Tibial artery (tissue), 4 donors: ENCODE measurements at regions not wholly inside any gene's neighbourhood (a gene's known extent, or its start where the extent isn't known, plus 50 kb on each side); places are given as distances from the start of the nearest gene placed in this dataset.

Experiments
- DNase-seq, 2 donors: peaks; one replicate each; pipeline ENCODE4 v3.0.0-alpha.2; 2019
- H3K27ac ChIP-seq, 2 donors: fragments of 200-600 bp; sonication (generic) in 1 of 2; 1 replicate in 1 of 2; 2 replicates in 1 of 2; pipeline ENCODE4 v1.5.1; 2018 to 2019; ENCODE audit warnings: mild to moderate bottlenecking in 1 of 2
- H3K27me3 ChIP-seq, 2 donors: fragments of 200-600 bp; sonication (generic) in 1 of 2; one replicate each; pipeline versions ENCODE4 v1.5.1 to v1.6.0; 2016 to 2019
- H3K36me3 ChIP-seq, 3 donors: fragments of 200-600 bp; sonication (generic) in 2 of 3; one replicate each; pipeline ENCODE4 v1.5.1; 2016 to 2019; ENCODE audit warnings: mild to moderate bottlenecking in 2 of 3
- H3K4me1 ChIP-seq, 4 donors: fragments of 200-600 bp; sonication (generic) in 2 of 4; 1 replicate in 3 of 4; 2 replicates in 1 of 4; pipeline ENCODE4 v1.5.1; 2016 to 2019
- H3K4me3 ChIP-seq, 2 donors: fragments of 200-600 bp; sonication (generic) in 1 of 2; 1 replicate in 1 of 2; 2 replicates in 1 of 2; pipeline ENCODE4 v1.5.1; 2018 to 2019; ENCODE audit warnings: mild to moderate bottlenecking in 2 of 2
- H3K9me3 ChIP-seq, 3 donors: fragments of 200-600 bp; sonication (generic) in 1 of 3; one replicate each; pipeline ENCODE4 v1.5.1; 2016 to 2019
- intact Hi-C: fragments of 100-400 bp; cut with DNase I; formaldehyde crosslinking; loops from one replicate; pipeline ENCODE4 v1.15.0; 2023; ENCODE audit warnings: low total_unique reads
- TF ChIP-seq, protein P1 (sequence below), 2 experiments: fragments of 200-600 bp in 1 of 2; fragments of 450-650 bp in 1 of 2; IDR thresholded peaks; one replicate each; pipeline ENCODE4 v1.5.1; 2017 to 2019; ENCODE audit warnings: antibody characterized with exemption in 2 of 2, mild to moderate bottlenecking in 1 of 2, moderate library complexity in 1 of 2

DNA sequence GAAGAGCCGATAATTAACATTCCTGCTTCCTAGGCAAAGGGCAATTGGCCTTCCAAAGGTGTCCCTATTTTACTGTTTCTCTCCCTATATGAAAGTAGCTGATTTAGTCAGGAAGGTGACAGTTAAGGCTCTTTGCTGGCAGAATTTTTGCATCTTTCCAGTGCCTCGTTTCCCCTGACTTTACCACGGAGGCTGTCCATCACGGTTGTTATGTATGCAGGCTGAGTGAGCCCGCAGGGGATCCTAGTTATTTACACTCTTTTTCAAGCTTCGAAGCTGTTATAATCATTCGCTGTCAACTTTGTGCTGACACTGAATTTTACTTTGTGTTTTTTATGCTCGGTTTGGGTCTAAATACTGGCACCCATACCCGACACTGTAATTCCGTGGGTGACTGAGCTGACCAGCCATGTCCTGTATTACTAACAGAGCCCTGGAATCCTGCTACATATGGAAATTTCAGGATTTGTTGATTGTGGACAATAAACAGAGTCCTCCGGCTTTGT, 713.8 kb upstream of the FANCL start:
- intact Hi-C loops: no loop called here

DNA sequence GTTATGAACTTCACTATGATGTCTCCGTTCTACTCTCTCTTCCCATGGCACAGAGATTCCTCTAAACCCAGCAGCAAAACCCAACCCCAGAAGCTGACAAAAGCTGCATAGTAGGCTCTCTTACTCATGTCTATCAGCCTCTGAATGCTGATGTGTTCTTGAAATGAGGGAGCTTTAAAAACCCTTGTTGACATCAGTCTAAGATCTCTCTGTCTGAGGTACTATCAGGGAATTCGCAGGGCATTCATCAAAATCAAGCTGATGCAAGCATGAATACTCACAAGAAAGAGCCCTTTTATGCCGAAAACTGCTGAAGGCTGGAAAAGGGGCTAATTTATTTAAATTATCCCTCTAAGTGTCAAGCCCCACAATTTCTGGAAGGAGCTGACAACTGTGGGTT, 710.6 kb upstream of the FANCL start:
- Histone ChIP-seq H3K27ac (no peak overlapping the region), H3K9me3 (no peaks in the 10 kb centered on the region), H3K4me1 (no peaks in the 10 kb centered on the region), H3K27me3 (no peaks in the 10 kb centered on the region), H3K4me3 (no peak overlapping the region), H3K36me3 (no peaks in the 10 kb centered on the region)
- intact Hi-C loops: no loop called here
- DNase-seq: no peak
- TF ChIP-seq, protein P1, sequence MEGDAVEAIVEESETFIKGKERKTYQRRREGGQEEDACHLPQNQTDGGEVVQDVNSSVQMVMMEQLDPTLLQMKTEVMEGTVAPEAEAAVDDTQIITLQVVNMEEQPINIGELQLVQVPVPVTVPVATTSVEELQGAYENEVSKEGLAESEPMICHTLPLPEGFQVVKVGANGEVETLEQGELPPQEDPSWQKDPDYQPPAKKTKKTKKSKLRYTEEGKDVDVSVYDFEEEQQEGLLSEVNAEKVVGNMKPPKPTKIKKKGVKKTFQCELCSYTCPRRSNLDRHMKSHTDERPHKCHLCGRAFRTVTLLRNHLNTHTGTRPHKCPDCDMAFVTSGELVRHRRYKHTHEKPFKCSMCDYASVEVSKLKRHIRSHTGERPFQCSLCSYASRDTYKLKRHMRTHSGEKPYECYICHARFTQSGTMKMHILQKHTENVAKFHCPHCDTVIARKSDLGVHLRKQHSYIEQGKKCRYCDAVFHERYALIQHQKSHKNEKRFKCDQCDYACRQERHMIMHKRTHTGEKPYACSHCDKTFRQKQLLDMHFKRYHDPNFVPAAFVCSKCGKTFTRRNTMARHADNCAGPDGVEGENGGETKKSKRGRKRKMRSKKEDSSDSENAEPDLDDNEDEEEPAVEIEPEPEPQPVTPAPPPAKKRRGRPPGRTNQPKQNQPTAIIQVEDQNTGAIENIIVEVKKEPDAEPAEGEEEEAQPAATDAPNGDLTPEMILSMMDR (IDR thresholded peaks at IDR 0.05): no peak

More for the DNA sequence above, 713.8 kb upstream of the FANCL start:
- Histone ChIP-seq H3K36me3 (no peaks in the 10 kb centered on the region), H3K4me3 (no peak overlapping the region), H3K4me1 (no peaks in the 10 kb centered on the region), H3K9me3 (no peaks in the 10 kb centered on the region), H3K27me3 (no peaks in the 10 kb centered on the region), H3K27ac (no peak overlapping the region)
- TF ChIP-seq, protein P1 (IDR thresholded peaks at IDR 0.05): no peak
- DNase-seq: no peak

- Histone ChIP-seq H3K27ac (no peak overlapping the region), H3K4me3 (no peak overlapping the region), H3K4me1 (no peaks in the 10 kb centered on the region), H3K9me3 (no peaks in the 10 kb centered on the region), H3K27me3 (no peaks in the 10 kb centered on the region), H3K36me3 (no peaks in the 10 kb centered on the region)
- intact Hi-C loops: no loop called here
- TF ChIP-seq, protein P1 (IDR thresholded peaks at IDR 0.05): no peak
- DNase-seq: no peak
Observed at GRCh38 chr2:58950795-58951462, 709.8 kb upstream of the FANCL start.

DNA sequence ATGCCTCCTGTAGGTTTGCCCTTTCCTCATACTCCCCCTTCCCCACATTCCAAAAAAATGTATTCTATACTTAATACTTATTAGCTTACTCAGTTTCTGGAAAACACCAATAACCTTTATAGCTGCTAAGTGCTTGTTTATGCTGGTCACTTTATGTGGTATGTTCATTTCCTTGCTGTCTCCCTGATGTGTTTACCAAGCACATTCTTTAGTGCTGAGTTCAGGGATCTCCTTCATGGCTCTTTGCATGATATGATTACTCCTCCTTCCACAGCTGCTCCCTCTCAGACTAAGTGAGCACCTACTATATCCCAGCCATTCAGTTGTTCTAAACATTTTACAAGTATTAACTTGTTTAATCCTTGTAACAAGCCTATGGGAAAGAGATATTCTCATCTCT, 698.3 kb upstream of the FANCL start:
- no peaks in the 10 kb centered on the region for H3K36me3 ChIP-seq
- intact Hi-C loops: no loop called here
- no peaks in the 10 kb centered on the region for H3K27me3 ChIP-seq
- no peaks in the 10 kb centered on the region for H3K9me3 ChIP-seq
- H3K4me3 ChIP-seq: no peak overlapping the region
- TF ChIP-seq, protein P1 (IDR thresholded peaks at IDR 0.05): no peak
- H3K27ac ChIP-seq: no peak overlapping the region
- no peaks in the 10 kb centered on the region for H3K4me1 ChIP-seq
- no peak for DNase-seq

DNA sequence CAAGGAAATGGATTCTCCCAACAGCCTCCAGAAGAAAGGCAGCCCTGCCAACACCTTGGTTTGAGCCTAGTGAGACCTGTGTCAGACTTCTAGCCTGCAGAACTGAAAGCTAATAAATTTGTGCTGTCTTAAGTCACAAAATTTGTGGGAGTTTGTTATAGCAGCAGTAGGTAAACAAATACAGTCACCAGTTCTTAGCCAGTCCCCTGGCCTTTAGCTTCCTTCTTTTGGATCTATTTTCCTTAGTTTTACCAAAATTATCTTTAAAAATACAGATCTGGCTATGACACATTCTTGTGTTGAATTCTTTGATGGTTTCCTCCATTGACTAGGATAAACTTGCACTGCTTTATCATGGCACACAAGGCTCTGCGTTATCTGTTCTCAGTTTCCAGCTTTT, 697.9 kb upstream of the FANCL start:
- Histone ChIP-seq H3K4me3 (no peak overlapping the region), H3K36me3 (no peaks in the 10 kb centered on the region), H3K9me3 (no peaks in the 10 kb centered on the region), H3K27ac (no peak overlapping the region), H3K27me3 (no peaks in the 10 kb centered on the region), H3K4me1 (no peaks in the 10 kb centered on the region)
- intact Hi-C loops: no loop called here
- TF ChIP-seq, protein P1 (IDR thresholded peaks at IDR 0.05): no peak
- DNase-seq: no peak
